ENCODE measurements at regions not wholly inside any gene's neighbourhood (a gene's known extent, or its start where the extent isn't known, plus 50 kb on each side); places are given as distances from the start of the nearest gene placed in this dataset.

DNA sequence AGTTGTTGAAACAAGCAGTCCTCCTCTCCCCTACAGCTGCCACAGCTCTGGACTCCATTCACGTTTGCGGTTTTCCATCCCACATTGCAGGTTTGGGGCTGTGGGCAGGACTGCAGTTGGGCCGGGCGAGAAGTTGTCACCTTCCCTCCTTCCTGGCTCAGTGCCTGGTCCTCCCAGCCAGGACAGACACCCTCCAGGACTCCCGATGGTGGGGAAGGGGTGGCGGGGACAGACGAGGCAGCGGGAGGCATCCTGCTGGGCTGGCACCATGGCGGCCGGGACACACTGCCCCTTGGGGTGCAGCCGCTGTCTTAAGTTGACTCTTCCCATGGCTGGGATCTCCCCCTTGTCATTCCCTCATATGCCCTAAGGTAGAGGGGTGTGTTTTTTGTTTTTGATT, 615.2 kb downstream of the BRD1 start:
- ATAC-seq: no peak

More for the DNA sequence above, 615.2 kb downstream of the BRD1 start:
- peaks cover 16% of the 10 kb centered on the region for H3K9me3 Mint-ChIP-seq
- no peaks in the 10 kb centered on the region for H3F3A ChIP-seq (replicated peaks; ENCODE audit: low read depth)
- no peak for TF ChIP-seq STAT1 (IDR thresholded peaks at IDR 0.05; ENCODE audit: unreplicated experiment)
- no peak for TF ChIP-seq CREB1 (CRISPR knock-in tag; IDR thresholded peaks at IDR 0.05; ENCODE audit: low read depth)
- no peak for TF ChIP-seq POLR2AphosphoS5 (IDR thresholded peaks at IDR 0.05; ENCODE audit: low read depth)
- no peak for TF ChIP-seq EZH2 (IDR thresholded peaks at IDR 0.05; ENCODE audit: low read depth, unreplicated experiment)
- TF ChIP-seq, protein P1, sequence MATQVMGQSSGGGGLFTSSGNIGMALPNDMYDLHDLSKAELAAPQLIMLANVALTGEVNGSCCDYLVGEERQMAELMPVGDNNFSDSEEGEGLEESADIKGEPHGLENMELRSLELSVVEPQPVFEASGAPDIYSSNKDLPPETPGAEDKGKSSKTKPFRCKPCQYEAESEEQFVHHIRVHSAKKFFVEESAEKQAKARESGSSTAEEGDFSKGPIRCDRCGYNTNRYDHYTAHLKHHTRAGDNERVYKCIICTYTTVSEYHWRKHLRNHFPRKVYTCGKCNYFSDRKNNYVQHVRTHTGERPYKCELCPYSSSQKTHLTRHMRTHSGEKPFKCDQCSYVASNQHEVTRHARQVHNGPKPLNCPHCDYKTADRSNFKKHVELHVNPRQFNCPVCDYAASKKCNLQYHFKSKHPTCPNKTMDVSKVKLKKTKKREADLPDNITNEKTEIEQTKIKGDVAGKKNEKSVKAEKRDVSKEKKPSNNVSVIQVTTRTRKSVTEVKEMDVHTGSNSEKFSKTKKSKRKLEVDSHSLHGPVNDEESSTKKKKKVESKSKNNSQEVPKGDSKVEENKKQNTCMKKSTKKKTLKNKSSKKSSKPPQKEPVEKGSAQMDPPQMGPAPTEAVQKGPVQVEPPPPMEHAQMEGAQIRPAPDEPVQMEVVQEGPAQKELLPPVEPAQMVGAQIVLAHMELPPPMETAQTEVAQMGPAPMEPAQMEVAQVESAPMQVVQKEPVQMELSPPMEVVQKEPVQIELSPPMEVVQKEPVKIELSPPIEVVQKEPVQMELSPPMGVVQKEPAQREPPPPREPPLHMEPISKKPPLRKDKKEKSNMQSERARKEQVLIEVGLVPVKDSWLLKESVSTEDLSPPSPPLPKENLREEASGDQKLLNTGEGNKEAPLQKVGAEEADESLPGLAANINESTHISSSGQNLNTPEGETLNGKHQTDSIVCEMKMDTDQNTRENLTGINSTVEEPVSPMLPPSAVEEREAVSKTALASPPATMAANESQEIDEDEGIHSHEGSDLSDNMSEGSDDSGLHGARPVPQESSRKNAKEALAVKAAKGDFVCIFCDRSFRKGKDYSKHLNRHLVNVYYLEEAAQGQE (IDR thresholded peaks at IDR 0.05; ENCODE audit: unreplicated experiment): no peak
- TF ChIP-seq NANOG (IDR thresholded peaks at IDR 0.05; ENCODE audit: borderline replicate concordance): no peak
- TF ChIP-seq, protein P2, sequence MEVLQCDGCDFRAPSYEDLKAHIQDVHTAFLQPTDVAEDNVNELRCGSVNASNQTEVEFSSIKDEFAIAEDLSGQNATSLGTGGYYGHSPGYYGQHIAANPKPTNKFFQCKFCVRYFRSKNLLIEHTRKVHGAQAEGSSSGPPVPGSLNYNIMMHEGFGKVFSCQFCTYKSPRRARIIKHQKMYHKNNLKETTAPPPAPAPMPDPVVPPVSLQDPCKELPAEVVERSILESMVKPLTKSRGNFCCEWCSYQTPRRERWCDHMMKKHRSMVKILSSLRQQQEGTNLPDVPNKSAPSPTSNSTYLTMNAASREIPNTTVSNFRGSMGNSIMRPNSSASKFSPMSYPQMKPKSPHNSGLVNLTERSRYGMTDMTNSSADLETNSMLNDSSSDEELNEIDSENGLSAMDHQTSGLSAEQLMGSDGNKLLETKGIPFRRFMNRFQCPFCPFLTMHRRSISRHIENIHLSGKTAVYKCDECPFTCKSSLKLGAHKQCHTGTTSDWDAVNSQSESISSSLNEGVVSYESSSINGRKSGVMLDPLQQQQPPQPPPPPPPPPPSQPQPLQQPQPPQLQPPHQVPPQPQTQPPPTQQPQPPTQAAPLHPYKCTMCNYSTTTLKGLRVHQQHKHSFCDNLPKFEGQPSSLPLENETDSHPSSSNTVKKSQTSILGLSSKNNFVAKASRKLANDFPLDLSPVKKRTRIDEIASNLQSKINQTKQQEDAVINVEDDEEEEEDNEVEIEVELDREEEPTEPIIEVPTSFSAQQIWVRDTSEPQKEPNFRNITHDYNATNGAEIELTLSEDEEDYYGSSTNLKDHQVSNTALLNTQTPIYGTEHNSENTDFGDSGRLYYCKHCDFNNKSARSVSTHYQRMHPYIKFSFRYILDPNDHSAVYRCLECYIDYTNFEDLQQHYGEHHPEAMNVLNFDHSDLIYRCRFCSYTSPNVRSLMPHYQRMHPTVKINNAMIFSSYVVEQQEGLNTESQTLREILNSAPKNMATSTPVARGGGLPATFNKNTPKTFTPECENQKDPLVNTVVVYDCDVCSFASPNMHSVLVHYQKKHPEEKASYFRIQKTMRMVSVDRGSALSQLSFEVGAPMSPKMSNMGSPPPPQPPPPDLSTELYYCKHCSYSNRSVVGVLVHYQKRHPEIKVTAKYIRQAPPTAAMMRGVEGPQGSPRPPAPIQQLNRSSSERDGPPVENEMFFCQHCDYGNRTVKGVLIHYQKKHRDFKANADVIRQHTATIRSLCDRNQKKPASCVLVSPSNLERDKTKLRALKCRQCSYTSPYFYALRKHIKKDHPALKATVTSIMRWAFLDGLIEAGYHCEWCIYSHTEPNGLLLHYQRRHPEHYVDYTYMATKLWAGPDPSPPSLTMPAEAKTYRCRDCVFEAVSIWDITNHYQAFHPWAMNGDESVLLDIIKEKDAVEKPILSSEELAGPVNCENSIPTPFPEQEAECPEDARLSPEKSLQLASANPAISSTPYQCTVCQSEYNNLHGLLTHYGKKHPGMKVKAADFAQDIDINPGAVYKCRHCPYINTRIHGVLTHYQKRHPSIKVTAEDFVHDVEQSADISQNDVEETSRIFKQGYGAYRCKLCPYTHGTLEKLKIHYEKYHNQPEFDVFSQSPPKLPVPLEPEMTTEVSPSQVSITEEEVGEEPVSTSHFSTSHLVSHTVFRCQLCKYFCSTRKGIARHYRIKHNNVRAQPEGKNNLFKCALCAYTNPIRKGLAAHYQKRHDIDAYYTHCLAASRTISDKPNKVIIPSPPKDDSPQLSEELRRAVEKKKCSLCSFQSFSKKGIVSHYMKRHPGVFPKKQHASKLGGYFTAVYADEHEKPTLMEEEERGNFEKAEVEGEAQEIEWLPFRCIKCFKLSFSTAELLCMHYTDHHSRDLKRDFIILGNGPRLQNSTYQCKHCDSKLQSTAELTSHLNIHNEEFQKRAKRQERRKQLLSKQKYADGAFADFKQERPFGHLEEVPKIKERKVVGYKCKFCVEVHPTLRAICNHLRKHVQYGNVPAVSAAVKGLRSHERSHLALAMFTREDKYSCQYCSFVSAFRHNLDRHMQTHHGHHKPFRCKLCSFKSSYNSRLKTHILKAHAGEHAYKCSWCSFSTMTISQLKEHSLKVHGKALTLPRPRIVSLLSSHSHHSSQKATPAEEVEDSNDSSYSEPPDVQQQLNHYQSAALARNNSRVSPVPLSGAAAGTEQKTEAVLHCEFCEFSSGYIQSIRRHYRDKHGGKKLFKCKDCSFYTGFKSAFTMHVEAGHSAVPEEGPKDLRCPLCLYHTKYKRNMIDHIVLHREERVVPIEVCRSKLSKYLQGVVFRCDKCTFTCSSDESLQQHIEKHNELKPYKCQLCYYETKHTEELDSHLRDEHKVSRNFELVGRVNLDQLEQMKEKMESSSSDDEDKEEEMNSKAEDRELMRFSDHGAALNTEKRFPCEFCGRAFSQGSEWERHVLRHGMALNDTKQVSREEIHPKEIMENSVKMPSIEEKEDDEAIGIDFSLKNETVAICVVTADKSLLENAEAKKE (CRISPR knock-in tag; IDR thresholded peaks at IDR 0.05): no peak
- TF ChIP-seq, protein P3, sequence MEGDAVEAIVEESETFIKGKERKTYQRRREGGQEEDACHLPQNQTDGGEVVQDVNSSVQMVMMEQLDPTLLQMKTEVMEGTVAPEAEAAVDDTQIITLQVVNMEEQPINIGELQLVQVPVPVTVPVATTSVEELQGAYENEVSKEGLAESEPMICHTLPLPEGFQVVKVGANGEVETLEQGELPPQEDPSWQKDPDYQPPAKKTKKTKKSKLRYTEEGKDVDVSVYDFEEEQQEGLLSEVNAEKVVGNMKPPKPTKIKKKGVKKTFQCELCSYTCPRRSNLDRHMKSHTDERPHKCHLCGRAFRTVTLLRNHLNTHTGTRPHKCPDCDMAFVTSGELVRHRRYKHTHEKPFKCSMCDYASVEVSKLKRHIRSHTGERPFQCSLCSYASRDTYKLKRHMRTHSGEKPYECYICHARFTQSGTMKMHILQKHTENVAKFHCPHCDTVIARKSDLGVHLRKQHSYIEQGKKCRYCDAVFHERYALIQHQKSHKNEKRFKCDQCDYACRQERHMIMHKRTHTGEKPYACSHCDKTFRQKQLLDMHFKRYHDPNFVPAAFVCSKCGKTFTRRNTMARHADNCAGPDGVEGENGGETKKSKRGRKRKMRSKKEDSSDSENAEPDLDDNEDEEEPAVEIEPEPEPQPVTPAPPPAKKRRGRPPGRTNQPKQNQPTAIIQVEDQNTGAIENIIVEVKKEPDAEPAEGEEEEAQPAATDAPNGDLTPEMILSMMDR (conservative IDR thresholded peaks at IDR 0.05; ENCODE audit: low read depth in 2 of 2): no peak
- no peak for TF ChIP-seq EZH2phosphoT487 (IDR thresholded peaks at IDR 0.05; ENCODE audit: unreplicated experiment)
- no peak for TF ChIP-seq ETS1 (IDR thresholded peaks at IDR 0.05)
- TF ChIP-seq ZNF114 (CRISPR knock-in tag; IDR thresholded peaks at IDR 0.05): no peak
- no peak for TF ChIP-seq JUNB (IDR thresholded peaks at IDR 0.05; ENCODE audit: unreplicated experiment)
- no peak for TF ChIP-seq ZNF331 (CRISPR knock-in tag; IDR thresholded peaks at IDR 0.05; ENCODE audit: low read depth)
- H3K36me3 ChIP-seq (ENCODE audit: insufficient read depth): no peaks in the 10 kb centered on the region
- no peaks in the 10 kb centered on the region for H3K79me2 ChIP-seq (replicated peaks; ENCODE audit: insufficient read depth)
- no peak overlapping the region for H2AFZ ChIP-seq
- no peak overlapping the region for H3K4me3 ChIP-seq
- H3K4me2 ChIP-seq: no peak overlapping the region
- H4K20me1 ChIP-seq (replicated peaks; ENCODE audit: insufficient read depth): no peaks in the 10 kb centered on the region
- no peak for DNase-seq (ENCODE audit: low spot score)
- H3K4me1 ChIP-seq (ENCODE audit: insufficient read depth): no peaks in the 10 kb centered on the region
- no peak overlapping the region for H3K4me3 Mint-ChIP-seq
- H3K9me2 ChIP-seq (ENCODE audit: insufficient read depth): no peaks in the 10 kb centered on the region
- peaks cover 8% of the 10 kb centered on the region; the same call in 2 of the 3 replicates for H3K36me3 Mint-ChIP-seq (ENCODE audit: low read depth)
- no peaks in the 10 kb centered on the region for H3K4me1 Mint-ChIP-seq
- H3K27ac ChIP-seq (ENCODE audit: low read depth): no peak overlapping the region
- H3K27me3 ChIP-seq (ENCODE audit: insufficient read depth): no peaks in the 10 kb centered on the region
- H3K27me3 Mint-ChIP-seq (ENCODE audit: insufficient read depth, low read depth, poor library complexity): peaks cover 6% of the 10 kb centered on the region
- no peak overlapping the region for H3K27ac Mint-ChIP-seq

Data from GM23338 (cell line).